GM19452 (cell line): ENCODE measurements at regions not wholly inside any gene's neighbourhood (a gene's known extent, or its start where the extent isn't known, plus 50 kb on each side); places are given as distances from the start of the nearest gene placed in this dataset.
"Not testable (repeated sequence)": the region's sequence is repeated elsewhere in the genome, so short reads cannot be mapped to it uniquely, and the experiment has no call there.

Experiments
- ATAC-seq: cut with Tn5 transposase; IDR thresholded peaks from one replicate; pipeline ENCODE4 v1.9.1; 2021; ENCODE audit not compliant: unreplicated experiment

- ATAC-seq = no peak
These were observed 253.0 kb downstream of the DEPDC1B start for GRCh38 chr5:60446917-60447316.

- no peak for ATAC-seq
These were observed 254.0 kb downstream of the DEPDC1B start for GRCh38 chr5:60445921-60446320.

- no peak for ATAC-seq
These were observed 254.5 kb downstream of the DEPDC1B start for GRCh38 chr5:60445427-60445826.

GRCh38 chr5:60444661-60445360 lies 255.2 kb downstream of the DEPDC1B start:
- no peak for ATAC-seq

GRCh38 chr5:60439552-60439951 lies 260.4 kb downstream of the DEPDC1B start:
- no peak for ATAC-seq

- no peak for ATAC-seq
These were observed 262.7 kb downstream of the DEPDC1B start for GRCh38 chr5:60437308-60437707.

GRCh38 chr5:60436518-60436917 lies 263.4 kb downstream of the DEPDC1B start:
- no peak for ATAC-seq

- ATAC-seq = no peak
These were observed 264.2 kb downstream of the DEPDC1B start for GRCh38 chr5:60435808-60436207.

GRCh38 chr5:60426189-60426588 lies 273.8 kb downstream of the DEPDC1B start:
- not testable (repeated sequence) for ATAC-seq

GRCh38 chr5:60420773-60421172 lies 279.2 kb downstream of the DEPDC1B start:
- ATAC-seq = not testable (repeated sequence)

GRCh38 chr5:60417500-60418181 lies 282.3 kb downstream of the DEPDC1B start:
- ATAC-seq = no peak

GRCh38 chr5:60415443-60415842 lies 284.5 kb downstream of the DEPDC1B start:
- no peak for ATAC-seq

- ATAC-seq = no peak
These were observed 289.5 kb downstream of the DEPDC1B start for GRCh38 chr5:60410427-60410826.

GRCh38 chr5:60404171-60404570 lies 295.8 kb downstream of the DEPDC1B start:
- no peak for ATAC-seq

- ATAC-seq = no peak
These were observed 296.5 kb downstream of the DEPDC1B start for GRCh38 chr5:60403343-60404006.

GRCh38 chr5:60402161-60402785 lies 297.7 kb downstream of the DEPDC1B start:
- ATAC-seq = no peak

- ATAC-seq = no peak
These were observed 298.4 kb downstream of the DEPDC1B start for GRCh38 chr5:60401526-60401925.

- ATAC-seq = no peak
These were observed 300.5 kb downstream of the DEPDC1B start for GRCh38 chr5:60399507-60399906.

- ATAC-seq = no peak
These were observed 304.1 kb downstream of the DEPDC1B start for GRCh38 chr5:60395712-60396329.

- no peak for ATAC-seq
These were observed 312.9 kb downstream of the DEPDC1B start for GRCh38 chr5:60387051-60387440.

- ATAC-seq = no peak
These were observed 313.4 kb downstream of the DEPDC1B start for GRCh38 chr5:60386436-60387050.
